ENCODE measurements at regions not wholly inside any gene's neighbourhood (a gene's known extent, or its start where the extent isn't known, plus 50 kb on each side); places are given as distances from the start of the nearest gene placed in this dataset.
"Not testable (repeated sequence)": the region's sequence is repeated elsewhere in the genome, so short reads cannot be mapped to it uniquely, and the experiment has no call there.

- H3K9me3 Mint-ChIP-seq, result peaks cover 10% of the 10 kb centered on the region
- no peaks in the 10 kb centered on the region for H3K36me3 Mint-ChIP-seq
- no peak for ATAC-seq
- H3K27ac Mint-ChIP-seq, result no peak overlapping the region
- H3K4me3 Mint-ChIP-seq, result no peak overlapping the region
- no peaks in the 10 kb centered on the region for H3K4me1 Mint-ChIP-seq (ENCODE audit: low read depth in 2 of 2)
- H3K27me3 Mint-ChIP-seq, result no peaks in the 10 kb centered on the region
- DNase-seq (ENCODE audit: low spot score), result no peak
Measured at GRCh38 chrX:35590210-35590609, 207.9 kb upstream of the MAGEB16 start.

DNA sequence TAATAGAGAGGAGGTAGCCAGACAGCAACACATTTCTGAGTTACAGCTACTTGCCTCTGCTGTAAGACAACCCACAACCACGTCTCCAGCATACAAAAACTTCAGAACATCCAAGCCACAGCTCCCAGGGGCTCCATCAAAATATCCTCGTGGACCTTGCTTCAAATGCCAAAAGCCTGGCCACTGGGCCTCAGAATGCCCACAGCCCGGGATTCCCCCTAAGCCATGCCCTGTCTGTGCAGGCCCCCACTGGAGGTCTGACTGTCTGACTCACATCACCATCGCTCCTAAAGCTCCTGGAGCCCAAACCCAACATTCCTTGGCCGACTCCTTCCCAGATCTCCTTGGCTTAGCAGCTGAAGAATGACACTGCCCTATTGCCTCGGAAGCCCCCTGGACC, 186.6 kb upstream of the MAGEB16 start:
- H3K27me3 Mint-ChIP-seq; H3K4me1 Mint-ChIP-seq (ENCODE audit: low read depth in 2 of 2); H3K9me3 Mint-ChIP-seq; DNase-seq (ENCODE audit: low spot score); ATAC-seq; H3K27ac Mint-ChIP-seq; H3K4me3 Mint-ChIP-seq; H3K36me3 Mint-ChIP-seq: not testable (repeated sequence)

DNA sequence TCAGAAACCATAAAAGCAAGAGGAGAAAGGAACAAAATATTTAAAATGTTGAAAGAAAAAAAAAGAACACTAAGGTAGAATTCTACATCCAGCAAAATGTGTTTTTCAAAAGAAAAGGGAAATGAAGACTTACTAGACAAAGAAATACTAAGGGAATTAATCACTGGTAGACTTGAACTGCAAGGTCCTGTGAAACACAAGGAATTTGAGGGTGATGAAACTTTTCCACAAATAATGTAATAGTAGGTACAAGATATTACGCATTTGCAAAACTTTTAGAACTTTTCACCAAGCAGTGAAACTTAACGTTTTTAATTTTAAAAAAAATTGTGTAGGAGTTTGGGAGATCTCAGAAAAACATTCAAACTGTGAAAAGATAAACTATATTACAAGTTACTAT, 180.3 kb upstream of the MAGEB16 start:
- H3K27me3 Mint-ChIP-seq, result no peaks in the 10 kb centered on the region
- ATAC-seq (no peak), DNase-seq (ENCODE audit: low spot score) (no peak)
- H3K27ac Mint-ChIP-seq, result no peak overlapping the region
- no peaks in the 10 kb centered on the region for H3K36me3 Mint-ChIP-seq
- H3K9me3 Mint-ChIP-seq, result peaks cover 3% of the 10 kb centered on the region
- no peaks in the 10 kb centered on the region for H3K4me1 Mint-ChIP-seq (ENCODE audit: low read depth in 2 of 2)
- no peak overlapping the region for H3K4me3 Mint-ChIP-seq

GRCh38 chrX:35622040-35622439, 176.1 kb upstream of the MAGEB16 start:
- no peak for DNase-seq (ENCODE audit: low spot score)
- H3K9me3 Mint-ChIP-seq, result peaks cover 3% of the 10 kb centered on the region
- no peaks in the 10 kb centered on the region for H3K4me1 Mint-ChIP-seq (ENCODE audit: low read depth in 2 of 2)
- no peak overlapping the region for H3K4me3 Mint-ChIP-seq
- no peaks in the 10 kb centered on the region for H3K27me3 Mint-ChIP-seq
- no peak overlapping the region for H3K27ac Mint-ChIP-seq
- H3K36me3 Mint-ChIP-seq, result no peaks in the 10 kb centered on the region
- no peak for ATAC-seq

DNA sequence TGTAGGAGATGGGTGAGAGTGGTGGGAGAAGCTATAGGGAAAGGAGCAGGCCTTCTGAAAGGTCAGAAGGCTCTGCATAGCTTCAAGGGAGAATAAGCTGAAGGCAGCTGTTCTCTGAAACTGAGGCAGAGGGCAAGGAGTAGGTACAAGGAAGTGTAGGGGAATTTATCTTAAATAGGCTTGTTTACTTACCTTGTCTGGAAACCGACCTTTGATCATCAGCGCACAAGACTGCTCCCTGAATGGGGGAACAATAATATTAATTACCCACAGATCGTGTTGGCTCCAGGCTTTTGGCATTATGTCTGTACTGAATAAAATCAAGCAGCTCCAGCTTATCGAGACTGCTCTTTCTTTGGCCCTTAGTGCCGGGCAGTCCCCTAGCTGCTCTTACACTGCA, 175.5 kb upstream of the MAGEB16 start:
- DNase-seq (ENCODE audit: low spot score) (no peak), ATAC-seq (no peak)
- peaks cover 3% of the 10 kb centered on the region for H3K9me3 Mint-ChIP-seq
- H3K4me3 Mint-ChIP-seq, result no peak overlapping the region
- H3K36me3 Mint-ChIP-seq, result no peaks in the 10 kb centered on the region
- H3K27me3 Mint-ChIP-seq, result no peaks in the 10 kb centered on the region
- no peaks in the 10 kb centered on the region for H3K4me1 Mint-ChIP-seq (ENCODE audit: low read depth in 2 of 2)
- H3K27ac Mint-ChIP-seq, result no peak overlapping the region

GRCh38 chrX:35625714-35626113, 172.4 kb upstream of the MAGEB16 start:
- Mint-ChIP-seq H3K27ac (no peak overlapping the region), H3K9me3 (no peaks in the 10 kb centered on the region), H3K36me3 (no peaks in the 10 kb centered on the region), H3K4me1 (ENCODE audit: low read depth in 2 of 2) (no peaks in the 10 kb centered on the region), H3K4me3 (no peak overlapping the region), H3K27me3 (no peaks in the 10 kb centered on the region)
- DNase-seq (ENCODE audit: low spot score), result no peak
- peak in 1 of 2 donors; percentile 32 for ATAC-seq

- Mint-ChIP-seq H3K4me1 (ENCODE audit: low read depth in 2 of 2) (no peaks in the 10 kb centered on the region), H3K9me3 (peaks cover 4% of the 10 kb centered on the region), H3K27ac (no peak overlapping the region), H3K4me3 (no peak overlapping the region), H3K27me3 (no peaks in the 10 kb centered on the region), H3K36me3 (no peaks in the 10 kb centered on the region)
- no peak for ATAC-seq
- DNase-seq (ENCODE audit: low spot score), result no peak
Measured at GRCh38 chrX:35626124-35626523, 172.0 kb upstream of the MAGEB16 start.

DNA sequence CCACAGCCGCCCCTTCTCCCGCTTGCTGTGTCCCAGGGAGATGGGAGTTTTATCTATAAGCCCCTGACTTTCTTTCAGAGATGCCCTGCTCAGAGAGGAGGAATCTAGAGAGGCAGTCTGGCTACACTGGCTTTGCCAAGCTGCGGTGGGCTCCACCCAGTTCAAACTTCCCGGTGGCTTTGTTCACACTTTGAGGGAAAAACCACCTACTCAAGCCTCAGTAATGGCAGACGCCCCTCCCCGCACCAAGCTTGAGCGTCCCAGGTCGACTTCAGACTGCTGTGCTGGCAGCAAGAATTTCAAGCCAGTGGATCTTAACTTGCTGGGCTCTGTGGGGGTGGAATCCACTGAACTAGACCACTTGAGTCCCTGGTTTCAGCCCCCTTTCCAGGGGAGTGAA, 162.2 kb upstream of the MAGEB16 start:
- not testable (repeated sequence) for DNase-seq (ENCODE audit: low spot score); ATAC-seq; H3K36me3 Mint-ChIP-seq; H3K27me3 Mint-ChIP-seq; H3K27ac Mint-ChIP-seq; H3K4me3 Mint-ChIP-seq; H3K4me1 Mint-ChIP-seq (ENCODE audit: low read depth in 2 of 2)
- H3K9me3 Mint-ChIP-seq, result peaks cover 16% of the 10 kb centered on the region

GRCh38 chrX:35664833-35665232, 133.3 kb upstream of the MAGEB16 start:
- Mint-ChIP-seq H3K36me3 (no peaks in the 10 kb centered on the region), H3K4me3 (no peak overlapping the region), H3K27me3 (no peaks in the 10 kb centered on the region), H3K4me1 (ENCODE audit: low read depth in 2 of 2) (no peaks in the 10 kb centered on the region), H3K27ac (no peak overlapping the region), H3K9me3 (no peaks in the 10 kb centered on the region)
- no peak for ATAC-seq
- DNase-seq (ENCODE audit: low spot score), result no peak

GRCh38 chrX:35665311-35665710, 132.8 kb upstream of the MAGEB16 start:
- Mint-ChIP-seq H3K4me1 (ENCODE audit: low read depth in 2 of 2) (no peaks in the 10 kb centered on the region), H3K4me3 (no peak overlapping the region)
- no peak for ATAC-seq

GRCh38 chrX:35670889-35671288, 127.3 kb upstream of the MAGEB16 start:
- Mint-ChIP-seq H3K27me3 (no peaks in the 10 kb centered on the region), H3K4me1 (ENCODE audit: low read depth in 2 of 2) (no peaks in the 10 kb centered on the region), H3K9me3 (peaks cover 3% of the 10 kb centered on the region), H3K4me3 (no peak overlapping the region), H3K36me3 (peaks cover 6% of the 10 kb centered on the region), H3K27ac (no peak overlapping the region)
- ATAC-seq, result no peak
- DNase-seq (ENCODE audit: low spot score), result no peak

More at GRCh38 chrX:35665311-35665710, 132.8 kb upstream of the MAGEB16 start:
- no peaks in the 10 kb centered on the region for H3K9me3 Mint-ChIP-seq
- H3K36me3 Mint-ChIP-seq, result no peaks in the 10 kb centered on the region
- H3K27me3 Mint-ChIP-seq, result no peaks in the 10 kb centered on the region
- no peak for DNase-seq (ENCODE audit: low spot score)
- H3K27ac Mint-ChIP-seq, result no peak overlapping the region

DNA sequence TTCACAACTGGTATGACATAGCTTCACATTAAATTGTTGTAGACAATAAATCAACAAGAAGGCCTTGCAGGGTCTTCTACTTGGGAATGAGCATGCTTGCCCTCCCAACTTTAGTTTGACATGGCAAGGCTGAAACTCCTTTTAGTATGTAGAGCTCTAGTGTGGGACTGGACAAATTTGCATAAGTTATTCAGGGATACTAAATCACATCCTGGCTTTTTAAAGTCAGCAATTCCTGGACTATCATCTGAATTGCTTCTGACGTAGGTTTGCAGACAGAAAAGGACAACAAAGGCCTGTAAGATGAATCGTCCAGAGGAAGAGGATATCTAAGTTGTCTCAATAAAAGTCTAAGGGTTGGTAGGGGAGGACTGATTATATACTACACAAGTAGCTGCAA, 123.0 kb upstream of the MAGEB16 start:
- no peak overlapping the region for H3K4me3 Mint-ChIP-seq
- no peaks in the 10 kb centered on the region for H3K27me3 Mint-ChIP-seq
- H3K9me3 Mint-ChIP-seq, result peaks cover 3% of the 10 kb centered on the region
- no peak overlapping the region for H3K27ac Mint-ChIP-seq
- DNase-seq (ENCODE audit: low spot score) (no peak), ATAC-seq (no peak)
- H3K4me1 Mint-ChIP-seq (ENCODE audit: low read depth in 2 of 2), result no peaks in the 10 kb centered on the region
- H3K36me3 Mint-ChIP-seq, result peaks cover 6% of the 10 kb centered on the region

GRCh38 chrX:35680940-35681346, 117.2 kb upstream of the MAGEB16 start:
- H3K27me3 Mint-ChIP-seq, result peaks cover 0 to 2% of the 10 kb centered on the region in 2 donors

DNA sequence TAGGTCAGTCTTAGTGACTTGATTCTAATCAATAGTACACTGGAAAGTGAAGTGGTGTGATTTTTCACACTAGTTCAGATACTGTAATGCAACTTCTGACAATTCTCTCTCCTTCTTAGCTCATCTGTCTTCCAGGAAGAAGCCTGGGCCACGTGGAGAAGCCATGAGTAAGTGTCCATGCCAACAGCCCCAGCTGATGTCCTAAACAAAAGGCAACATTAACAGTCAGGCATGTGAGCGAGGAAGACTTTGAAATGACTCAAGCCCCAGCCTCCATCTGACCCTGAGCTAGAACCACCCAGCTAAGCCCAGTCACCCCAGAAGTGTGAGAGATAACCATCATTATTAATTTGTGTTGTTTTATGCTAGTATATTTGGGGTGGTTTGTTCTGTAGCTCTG, 115.7 kb upstream of the MAGEB16 start:
- H3K27ac Mint-ChIP-seq, result no peak overlapping the region
- H3K4me1 Mint-ChIP-seq (ENCODE audit: low read depth in 2 of 2), result peaks cover 0 to 3% of the 10 kb centered on the region in 2 donors
- ATAC-seq, result no peak
- no peaks in the 10 kb centered on the region for H3K36me3 Mint-ChIP-seq
- no peak for DNase-seq (ENCODE audit: low spot score)
- peaks cover 0 to 2% of the 10 kb centered on the region in 2 donors for H3K27me3 Mint-ChIP-seq
- H3K9me3 Mint-ChIP-seq, result peaks cover 2% of the 10 kb centered on the region
- H3K4me3 Mint-ChIP-seq, result no peak overlapping the region

More at GRCh38 chrX:35680940-35681346, 117.2 kb upstream of the MAGEB16 start:
- Mint-ChIP-seq H3K36me3 (no peaks in the 10 kb centered on the region), H3K4me1 (ENCODE audit: low read depth in 2 of 2) (peaks cover 0 to 1% of the 10 kb centered on the region in 2 donors), H3K9me3 (peaks cover 2% of the 10 kb centered on the region), H3K27ac (no peak overlapping the region), H3K4me3 (no peak overlapping the region)
- ATAC-seq, result no peak
- DNase-seq (ENCODE audit: low spot score), result no peak

DNA sequence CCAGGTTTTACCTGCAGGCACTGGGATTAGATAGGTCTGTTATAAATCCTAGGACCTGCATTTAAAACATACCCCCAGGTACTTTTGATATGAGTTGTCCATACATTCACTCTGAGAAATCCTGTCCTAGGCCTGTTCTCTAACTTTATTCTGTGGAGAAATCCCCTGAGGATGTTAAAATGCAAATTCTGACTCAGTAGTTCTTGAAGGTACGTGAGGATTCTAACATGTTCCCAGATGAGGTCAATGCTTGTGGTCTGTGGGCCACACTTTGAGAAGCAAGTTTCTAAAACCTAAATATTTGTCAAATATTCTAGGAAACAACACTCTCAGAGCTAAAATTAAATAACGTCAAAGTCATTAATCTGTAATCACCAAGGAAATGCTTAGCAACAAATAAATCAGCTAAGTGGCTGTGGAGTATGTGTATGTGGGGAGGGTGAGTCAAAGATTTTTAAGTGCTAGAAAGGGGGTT, 101.3 kb upstream of the MAGEB16 start:
- DNase-seq (ENCODE audit: low spot score), result no peak
- peak in 1 of 2 donors; percentile 68 for ATAC-seq
- Mint-ChIP-seq H3K27ac (no peak overlapping the region), H3K27me3 (no peaks in the 10 kb centered on the region), H3K9me3 (peaks cover 3% of the 10 kb centered on the region), H3K4me3 (no peak overlapping the region), H3K36me3 (no peaks in the 10 kb centered on the region), H3K4me1 (ENCODE audit: low read depth in 2 of 2) (no peaks in the 10 kb centered on the region)
